GM18502 (cell line): ENCODE measurements at regions not wholly inside any gene's neighbourhood (a gene's known extent, or its start where the extent isn't known, plus 50 kb on each side); places are given as distances from the start of the nearest gene placed in this dataset.
"Not testable (repeated sequence)": the region's sequence is repeated elsewhere in the genome, so short reads cannot be mapped to it uniquely, and the experiment has no call there.

Experiments
- ATAC-seq: cut with Tn5 transposase; IDR thresholded peaks from one replicate; pipeline ENCODE4 v1.9.1; 2021; ENCODE audit warnings: mild to moderate bottlenecking; ENCODE audit not compliant: unreplicated experiment, poor library complexity

GRCh38 chr4:74543983-74544382, 99.0 kb downstream of the AREG start:
- ATAC-seq: no peak

DNA sequence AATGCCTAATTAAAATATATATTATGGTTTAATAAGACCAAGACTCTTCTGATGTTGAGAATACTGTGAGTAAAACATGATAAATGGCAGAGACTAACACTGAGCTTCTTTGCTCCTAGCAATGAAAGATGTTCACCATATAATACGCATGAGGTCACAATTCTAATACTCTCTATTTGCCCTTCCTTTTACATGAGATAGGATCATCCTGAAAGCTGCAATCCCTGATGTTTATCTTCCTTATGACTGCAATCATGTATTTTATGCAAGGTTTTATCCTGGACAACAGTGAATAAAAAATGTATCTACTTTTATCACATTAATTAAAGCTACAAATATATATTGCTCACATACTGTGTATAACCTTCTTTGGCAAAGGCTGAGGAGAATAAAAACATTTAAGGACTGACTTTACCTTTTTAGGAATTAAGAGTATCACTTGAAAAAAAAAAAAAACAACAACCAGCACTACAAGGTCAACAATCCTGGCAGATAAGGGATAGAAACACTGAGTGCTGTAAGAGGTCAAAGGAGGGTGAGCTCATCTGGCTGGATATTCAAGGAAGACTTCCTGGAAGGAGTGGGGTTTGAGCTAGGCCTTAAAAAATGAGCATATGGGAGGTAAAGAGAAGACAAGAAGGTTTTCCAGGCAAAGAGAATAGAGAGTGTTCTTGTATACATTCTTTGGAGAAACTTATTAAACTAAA, 99.9 kb downstream of the AREG start:
- no peak for ATAC-seq

DNA sequence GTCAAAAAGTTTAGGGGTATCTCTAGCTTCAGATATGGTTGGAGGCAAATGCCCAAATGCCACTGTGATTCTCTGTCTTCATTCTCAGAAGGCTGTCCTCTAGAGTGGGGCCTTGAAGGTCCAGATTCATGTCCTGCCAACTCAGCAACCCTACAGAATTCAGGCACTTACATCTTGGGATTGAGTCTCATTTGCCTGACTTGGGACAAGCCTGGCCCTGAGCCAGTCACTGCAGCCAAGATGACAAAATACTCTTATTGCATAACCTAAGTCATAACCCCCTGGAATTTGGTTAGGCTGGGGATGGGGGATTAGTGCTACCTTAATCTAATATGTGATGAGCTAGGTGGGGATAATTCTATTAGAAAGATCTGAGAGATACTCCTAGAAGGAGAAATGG, 100.5 kb downstream of the AREG start:
- no peak for ATAC-seq

- no peak for ATAC-seq
Observed at GRCh38 chr4:74546057-74546456, 101.1 kb downstream of the AREG start.

GRCh38 chr4:74547042-74547441, 102.1 kb downstream of the AREG start:
- ATAC-seq: no peak

GRCh38 chr4:74548561-74548960, 103.6 kb downstream of the AREG start:
- no peak for ATAC-seq

DNA sequence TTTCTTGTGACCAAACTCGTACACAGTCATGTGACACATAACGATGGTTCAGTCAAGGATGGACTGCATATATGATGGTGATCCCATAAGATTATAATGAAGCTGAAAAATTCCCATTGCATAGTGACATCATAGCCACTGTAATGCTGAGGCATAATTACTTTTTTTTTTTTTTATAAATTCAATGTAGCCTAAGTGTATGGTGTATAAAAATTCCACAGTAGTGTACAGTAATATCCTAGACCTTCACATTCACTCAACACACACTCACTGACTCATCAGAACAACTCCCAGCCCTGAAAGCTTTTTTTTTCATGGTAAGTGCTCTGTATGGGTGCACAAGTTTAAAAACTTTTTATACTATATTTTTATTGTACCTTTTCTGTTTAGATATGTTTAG, 105.0 kb downstream of the AREG start:
- ATAC-seq: no peak

GRCh38 chr4:74555231-74555630, 110.3 kb downstream of the AREG start:
- ATAC-seq: no peak

- ATAC-seq: no peak
Observed at GRCh38 chr4:74555843-74556242, 110.9 kb downstream of the AREG start.

DNA sequence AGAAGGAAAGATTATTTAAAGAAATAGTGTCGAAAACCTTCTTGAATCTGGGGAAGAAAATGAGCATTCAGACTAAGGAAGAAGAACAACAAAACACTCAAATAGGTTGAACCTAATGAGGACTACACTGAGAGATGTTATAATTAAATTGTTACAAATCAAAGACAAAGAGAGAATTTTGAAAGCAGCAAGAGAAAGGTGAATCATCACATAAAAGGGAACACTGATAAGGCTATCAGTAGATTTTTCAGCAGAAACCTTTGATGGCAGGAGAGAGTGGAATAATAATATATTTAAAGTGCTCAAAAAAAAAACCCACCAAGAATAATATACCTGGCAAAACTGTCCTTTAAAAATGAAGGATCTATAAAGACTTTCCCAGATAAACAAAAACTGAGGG, 114.9 kb downstream of the AREG start:
- no peak for ATAC-seq

DNA sequence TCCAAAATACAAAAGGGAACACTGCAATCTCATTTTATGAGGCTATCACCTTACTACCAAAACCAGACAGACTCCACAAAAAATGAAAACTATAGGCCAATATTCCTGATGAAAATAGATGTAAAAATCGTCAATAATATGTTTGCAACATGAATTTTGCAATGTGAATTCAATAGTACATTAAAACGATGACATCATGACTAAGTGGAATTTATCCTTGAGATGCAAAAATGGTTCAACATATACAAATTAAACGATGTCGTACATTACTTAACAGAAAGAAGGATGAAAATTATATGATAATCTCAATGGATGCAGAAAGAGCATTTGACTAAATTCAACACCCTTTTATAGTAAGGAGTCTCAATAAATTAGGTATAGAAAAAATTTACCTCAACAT, 123.0 kb downstream of the AREG start:
- ATAC-seq: no peak

DNA sequence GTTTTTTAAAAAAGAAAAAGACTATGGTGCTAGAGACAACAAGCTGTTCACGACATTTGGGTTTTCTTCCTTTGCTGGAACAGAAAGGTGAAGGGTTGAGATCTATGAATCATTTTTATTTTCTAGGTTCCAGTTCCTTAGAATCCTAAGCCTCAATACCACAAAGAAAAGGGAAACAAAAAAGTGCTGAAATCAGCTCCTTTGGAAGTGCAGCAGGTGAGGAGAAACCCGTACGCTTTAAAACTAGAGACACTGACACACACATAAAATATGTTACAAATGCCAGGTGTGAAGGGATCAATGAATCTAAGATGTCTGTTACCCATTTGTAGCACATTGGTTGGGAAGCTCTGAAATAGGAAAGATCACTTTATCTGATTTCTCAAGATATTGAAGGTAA, 125.2 kb downstream of the AREG start:
- no peak for ATAC-seq

DNA sequence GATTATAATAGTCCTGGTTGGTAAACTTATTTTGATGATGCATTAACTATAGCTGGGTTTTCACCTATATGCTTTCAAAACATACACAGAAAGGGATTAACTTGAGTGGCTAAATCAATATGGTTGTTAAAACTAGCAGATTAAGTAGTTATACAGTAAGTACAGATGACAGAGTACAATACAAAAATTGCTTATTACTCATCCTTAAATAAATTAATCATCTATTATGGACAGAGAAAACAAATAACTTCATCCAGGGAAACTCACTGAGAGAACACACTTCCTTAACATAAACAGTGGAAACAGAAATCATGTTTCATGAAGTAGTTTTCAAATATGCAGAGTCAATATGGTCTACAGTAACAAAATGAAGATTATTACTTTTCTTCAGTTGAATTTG, 133.4 kb downstream of the AREG start:
- no peak for ATAC-seq

- not testable (repeated sequence) for ATAC-seq
Observed at GRCh38 chr4:74578865-74579264, 133.9 kb downstream of the AREG start.

DNA sequence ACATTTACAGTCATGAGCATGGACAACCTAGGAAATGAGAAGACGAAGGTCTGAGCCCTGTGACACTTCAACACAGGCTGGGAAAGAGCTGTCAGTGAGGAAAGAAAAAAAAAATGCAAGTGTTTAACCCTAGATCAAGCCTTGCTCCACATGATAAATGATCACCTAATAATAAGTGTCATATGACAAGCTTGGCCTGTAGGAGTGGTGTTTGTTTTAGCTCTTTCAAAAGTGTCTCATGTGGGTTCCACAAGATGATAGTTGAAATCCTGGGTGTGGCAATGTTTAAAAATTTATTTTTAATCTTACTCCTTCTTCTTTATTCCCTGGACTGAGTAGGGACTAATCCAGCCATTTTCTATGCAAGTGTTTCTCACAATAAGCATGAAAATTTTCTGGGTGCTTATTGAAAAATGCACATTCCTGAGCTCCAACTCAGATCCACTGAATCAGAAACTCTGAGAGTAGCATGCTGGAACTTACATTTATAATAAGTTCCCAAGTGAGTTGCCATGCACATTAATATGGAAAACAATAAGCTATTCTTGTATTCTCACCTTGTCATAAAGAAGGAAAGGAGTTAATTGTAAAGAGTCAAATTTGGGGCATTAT, 138.3 kb downstream of the AREG start:
- ATAC-seq: no peak

DNA sequence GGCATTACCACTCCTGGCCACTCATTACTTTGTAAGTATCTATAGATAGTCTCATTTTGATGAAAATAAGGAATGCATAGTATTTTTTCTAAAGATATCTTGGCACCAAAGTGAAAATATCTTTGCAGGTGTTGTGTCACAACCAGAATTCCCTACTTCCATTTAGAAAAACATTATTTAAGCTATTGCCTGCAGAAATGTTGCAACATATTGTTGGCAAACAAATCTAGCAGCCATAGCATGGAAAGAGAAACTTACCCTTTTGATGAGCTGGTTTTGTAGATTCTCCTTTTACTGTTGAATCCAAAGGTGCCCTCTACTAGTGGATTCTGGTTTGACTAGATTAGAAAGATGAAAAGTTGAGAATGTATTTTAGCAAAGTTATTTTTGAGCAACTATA, 138.8 kb downstream of the AREG start:
- ATAC-seq: no peak

- ATAC-seq: no peak
Observed at GRCh38 chr4:74588350-74588749, 143.4 kb downstream of the AREG start.

DNA sequence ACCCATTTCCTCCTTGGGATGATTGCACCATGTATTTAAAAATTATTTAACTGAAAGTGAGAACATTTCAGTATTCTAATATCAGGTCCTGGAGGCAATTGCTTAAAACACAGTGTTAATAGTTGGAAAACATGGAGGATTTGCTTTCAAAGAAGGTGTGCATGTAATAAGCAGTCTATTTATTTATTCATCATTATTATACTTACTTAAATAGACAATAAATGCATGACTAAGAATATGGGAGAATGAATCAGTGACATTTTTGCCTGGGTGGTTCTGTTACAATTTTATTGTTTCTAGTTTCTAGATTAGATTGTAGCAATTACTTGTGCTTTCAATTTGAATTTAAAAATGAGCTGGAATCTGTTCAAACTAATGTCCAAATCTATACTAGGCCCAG, 145.5 kb downstream of the AREG start:
- no peak for ATAC-seq

GRCh38 chr4:74598611-74599325, 153.8 kb downstream of the AREG start:
- ATAC-seq: no peak

DNA sequence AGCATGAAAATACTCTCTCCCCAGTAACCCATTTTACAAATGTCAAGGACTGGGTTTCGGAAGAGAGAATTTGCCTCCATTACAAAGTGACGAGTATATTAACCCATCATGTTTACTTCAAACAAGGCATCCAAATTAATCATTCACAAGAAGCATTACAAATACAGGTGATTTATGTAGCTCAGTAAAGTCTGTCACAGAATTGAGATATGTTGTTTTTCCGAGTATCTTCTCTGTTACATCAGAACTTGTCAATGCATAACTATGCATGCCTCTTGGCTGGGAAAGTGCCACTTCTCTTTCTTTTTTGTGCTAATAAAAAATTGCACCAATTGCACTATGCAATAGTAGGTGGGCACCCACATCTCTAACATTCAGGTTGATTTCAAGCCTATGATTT, 158.2 kb downstream of the AREG start:
- ATAC-seq: no peak

DNA sequence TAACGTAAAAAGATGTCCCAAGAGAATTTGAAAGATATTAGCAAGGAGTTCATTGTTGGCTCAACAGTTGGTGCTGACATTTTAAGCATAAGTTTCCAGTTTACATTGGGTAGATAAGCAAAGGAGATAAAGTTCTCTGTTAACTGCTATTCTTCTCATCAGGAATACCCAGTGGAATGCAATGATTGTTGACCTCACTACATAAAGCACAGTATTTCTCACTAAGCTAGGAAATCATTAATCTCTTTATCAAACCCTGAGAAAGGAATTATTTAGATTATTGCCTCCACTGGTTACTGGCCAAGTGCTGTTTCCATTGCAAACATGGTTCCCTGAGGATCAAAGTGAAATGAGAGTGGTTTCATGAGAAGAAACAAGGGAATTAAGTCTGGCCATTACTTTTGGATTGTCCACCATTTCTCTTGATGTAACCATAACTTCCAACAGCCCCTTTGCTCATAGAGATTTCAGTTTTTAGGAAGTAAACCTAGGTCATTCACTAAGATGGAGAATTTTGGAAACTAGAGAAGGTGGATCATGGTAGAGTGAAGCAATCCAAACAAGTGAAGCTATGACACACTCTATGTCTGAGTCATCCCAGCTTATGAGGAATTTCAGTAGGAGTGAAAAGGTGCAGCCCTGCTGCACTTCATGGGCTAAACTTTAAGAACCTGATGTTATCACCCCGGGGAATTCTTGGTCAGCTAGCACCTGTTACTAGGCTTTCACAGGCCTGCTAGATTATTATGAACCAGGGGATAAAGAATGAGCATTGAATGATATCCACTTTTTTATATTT, 163.4 kb downstream of the AREG start:
- ATAC-seq: no peak
